HG02885 (cell line): ENCODE measurements at regions not wholly inside any gene's neighbourhood (a gene's known extent, or its start where the extent isn't known, plus 50 kb on each side); places are given as distances from the start of the nearest gene placed in this dataset.

ENCODE experiments used
- ATAC-seq: cut with Tn5 transposase; IDR thresholded peaks from one replicate; pipeline ENCODE4 v1.9.1; 2021; ENCODE audit warnings: mild to moderate bottlenecking; ENCODE audit not compliant: unreplicated experiment, poor library complexity

DNA sequence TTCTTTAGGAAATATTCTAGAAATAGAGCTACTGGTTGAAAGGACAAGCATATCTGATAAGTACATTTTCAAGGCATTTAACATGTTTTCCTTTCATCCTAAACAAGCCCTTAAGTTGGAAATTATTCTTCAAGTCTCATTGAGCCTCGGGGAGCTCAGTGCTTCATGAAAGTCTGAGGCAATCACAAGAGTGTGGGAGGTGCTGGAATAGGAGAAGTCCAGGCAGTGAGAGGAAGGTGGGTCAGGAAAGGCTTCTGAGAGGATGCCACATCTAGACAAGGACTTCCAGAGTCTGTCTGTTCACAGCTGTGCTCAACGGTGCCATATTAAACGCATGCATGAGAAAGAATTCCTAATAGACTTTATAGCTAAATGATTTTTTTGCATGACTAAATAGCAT, 69.8 kb downstream of the CD83 start:
- no peak for ATAC-seq

DNA sequence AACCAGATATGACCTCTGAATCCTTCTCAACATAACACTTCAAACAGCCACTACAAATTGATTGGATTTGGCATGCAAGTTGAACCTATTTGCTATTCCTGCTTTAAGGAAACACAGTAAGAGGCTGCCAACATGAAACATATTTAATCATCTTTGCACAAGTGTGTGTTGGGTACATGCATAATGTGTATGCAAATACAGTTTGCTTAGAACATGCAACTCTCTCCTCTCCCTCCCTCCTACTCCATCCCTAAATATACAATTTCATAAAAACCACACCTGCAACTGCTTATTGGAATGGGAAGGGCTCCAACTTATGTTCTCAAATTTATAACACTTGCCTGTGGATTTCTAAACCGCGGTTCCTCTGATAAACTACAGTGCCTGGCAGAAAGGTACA, 71.5 kb downstream of the CD83 start:
- no peak for ATAC-seq

DNA sequence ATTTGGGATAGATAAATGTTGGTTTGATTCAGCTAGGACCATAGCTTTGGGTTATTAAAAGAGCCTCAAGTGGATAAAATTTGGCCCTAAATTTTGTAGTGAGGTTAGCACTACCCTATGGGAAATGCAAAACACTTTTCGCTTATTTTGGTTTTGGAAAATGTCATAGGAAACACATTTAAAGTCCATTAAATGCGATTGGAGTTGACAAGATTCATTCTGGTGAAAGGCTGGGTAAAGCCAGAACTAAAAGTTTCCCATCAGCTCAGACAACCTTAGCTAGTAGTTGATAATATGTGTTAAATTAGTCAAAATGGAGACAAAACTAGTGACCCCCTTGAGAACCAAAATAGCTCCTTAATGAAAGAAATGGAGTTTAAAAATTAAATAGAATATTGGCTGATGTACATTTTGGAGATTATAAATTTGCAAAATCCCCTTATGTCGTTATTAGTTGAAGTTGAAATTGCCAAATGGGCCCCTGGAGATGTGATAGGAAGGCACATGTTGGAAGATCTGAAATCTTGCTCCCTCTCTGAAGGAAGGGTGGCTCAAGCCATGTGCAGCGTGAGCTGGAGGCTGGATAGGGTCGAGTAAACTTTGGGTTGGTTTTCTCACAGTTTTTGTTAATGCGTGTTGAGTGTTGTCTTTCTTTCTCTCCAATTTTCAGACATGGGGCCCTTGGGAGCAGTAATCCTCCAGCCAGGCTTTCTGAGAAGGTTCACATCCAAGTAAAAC, 72.8 kb downstream of the CD83 start:
- ATAC-seq, result no peak

DNA sequence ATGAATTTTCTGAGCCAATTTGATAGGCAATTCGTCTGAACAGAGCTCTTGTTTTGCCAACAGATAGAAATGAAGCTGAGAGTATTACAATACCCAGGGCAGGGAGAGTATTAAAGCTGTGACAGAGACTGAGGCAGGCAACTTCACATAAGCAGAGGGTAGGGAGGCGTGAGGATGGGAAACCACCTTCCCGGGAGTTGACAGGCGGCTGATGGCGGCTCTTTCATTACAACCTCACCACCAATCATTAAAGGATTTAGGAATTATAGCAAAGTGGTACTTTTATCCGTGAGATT, 73.3 kb downstream of the CD83 start:
- no peak for ATAC-seq

DNA sequence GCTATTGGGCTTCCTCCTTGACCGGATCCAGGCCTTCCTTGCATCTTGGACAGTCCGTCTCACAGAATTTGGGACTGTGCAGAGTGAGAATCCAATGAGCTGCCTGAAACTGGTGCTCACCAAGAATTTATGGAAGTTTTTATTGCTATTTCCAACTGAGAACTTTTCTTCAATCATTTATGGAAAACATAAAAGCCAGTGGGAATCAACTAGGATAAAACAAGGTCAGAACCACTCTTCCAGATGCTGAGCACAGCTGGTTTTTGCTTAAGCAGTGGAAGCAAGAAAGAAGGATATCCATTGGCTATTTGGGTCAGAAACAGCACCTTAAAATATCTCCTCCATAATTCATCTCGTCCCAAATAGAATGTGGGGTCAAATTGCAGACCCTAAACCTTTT, 74.2 kb downstream of the CD83 start:
- ATAC-seq, result no peak

DNA sequence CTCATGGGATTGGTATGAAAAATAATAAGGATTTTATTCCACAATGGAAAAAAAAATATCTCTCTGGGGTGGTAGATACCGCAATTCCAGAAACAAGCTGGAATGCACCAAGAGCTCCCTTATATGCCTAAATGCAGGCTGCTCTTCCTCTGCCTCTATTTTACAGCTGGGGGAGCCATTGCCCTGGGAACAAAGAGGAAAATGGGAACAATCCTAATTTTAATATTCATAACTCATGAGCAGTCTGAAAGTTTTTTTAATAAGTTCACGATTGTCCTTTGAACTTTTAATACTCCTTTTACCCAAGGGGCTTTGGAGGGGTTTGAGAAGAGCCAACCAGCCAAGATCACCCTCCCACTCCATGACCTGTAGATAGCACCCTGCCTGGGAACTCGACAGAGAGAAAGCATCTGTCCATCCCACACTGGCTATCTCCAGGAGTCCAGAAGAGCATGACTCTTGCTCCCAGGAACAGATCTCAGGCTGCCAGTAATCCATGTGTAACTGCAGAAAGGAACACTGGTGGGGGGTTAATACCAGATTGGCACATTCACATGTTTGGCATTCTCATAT, 74.7 kb downstream of the CD83 start:
- ATAC-seq, result no peak

DNA sequence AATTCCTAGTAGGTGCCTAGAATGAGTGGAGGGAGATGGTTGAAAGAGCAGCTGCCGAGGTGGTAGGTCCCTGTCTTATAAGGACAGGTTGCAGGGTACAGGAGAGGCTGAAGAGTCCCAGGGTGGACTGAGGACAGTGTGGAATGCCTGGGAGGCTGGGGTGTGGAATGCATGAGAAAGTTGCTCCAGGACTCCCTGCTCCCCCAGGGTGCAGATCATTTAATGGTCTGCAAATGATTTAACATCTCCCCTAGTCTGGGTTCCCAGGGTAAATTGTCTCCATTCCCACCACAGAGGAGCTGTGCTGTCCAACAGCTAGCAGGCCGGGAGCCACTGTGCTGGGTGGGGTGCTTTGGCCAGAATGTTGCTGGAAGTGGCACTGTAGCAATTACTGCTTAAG, 76.0 kb downstream of the CD83 start:
- no peak for ATAC-seq

DNA sequence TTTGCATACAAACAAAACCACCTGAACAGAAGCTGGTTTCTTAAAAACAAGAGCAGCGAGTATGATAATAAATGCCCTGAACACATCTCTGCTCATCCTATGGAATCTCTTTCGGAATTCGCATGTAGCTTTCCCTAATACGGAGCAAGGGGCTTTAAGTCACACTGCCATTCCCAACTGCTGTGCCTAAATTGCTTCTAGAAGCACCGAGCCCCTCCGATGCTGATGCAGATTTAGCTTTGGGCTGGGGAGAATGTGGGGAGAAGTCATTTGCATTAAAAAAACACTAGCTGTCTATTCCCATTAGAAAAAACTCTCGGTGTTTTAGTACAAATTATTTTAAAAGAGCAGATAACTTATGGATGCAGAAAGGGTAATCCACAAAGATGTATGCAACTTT, 76.9 kb downstream of the CD83 start:
- ATAC-seq, result no peak

DNA sequence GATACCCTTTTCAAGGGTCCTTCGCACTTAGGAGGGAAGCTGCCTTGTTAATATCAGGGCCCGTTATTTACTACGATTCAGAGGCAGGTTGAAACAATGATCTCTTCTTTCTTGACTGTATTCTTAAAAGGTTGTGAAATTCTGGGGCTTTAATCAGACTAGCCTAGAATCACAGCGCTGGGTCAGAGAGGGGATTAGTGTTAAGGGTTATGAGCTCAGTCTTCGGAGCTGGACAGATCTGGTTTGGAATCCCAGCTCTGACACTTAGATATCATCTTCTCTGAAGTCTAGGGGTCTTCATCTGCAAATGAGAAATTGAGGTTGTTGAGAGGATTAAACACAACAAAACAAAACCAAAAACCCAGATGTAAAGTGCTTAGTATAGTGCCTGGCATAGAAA, 77.4 kb downstream of the CD83 start:
- ATAC-seq, result no peak

DNA sequence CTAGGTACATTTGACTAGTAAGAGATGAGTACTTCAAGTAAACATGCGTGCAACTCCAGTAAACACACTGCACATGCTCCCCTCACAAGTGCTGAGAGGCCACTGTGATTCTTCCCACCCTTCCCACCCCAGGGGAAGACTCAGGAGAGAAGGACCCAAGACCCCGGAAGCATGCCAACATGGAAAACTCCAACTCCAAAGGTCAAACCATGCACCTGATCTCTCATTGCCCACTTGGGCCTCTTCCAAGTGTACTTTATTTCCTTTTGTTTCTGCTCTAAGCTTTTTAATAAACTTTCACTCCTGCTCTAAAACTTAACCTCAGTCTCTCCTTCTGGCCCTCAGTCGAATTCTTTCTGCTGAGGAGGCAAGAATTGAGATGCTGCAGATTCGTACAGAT, 78.5 kb downstream of the CD83 start:
- no peak for ATAC-seq

DNA sequence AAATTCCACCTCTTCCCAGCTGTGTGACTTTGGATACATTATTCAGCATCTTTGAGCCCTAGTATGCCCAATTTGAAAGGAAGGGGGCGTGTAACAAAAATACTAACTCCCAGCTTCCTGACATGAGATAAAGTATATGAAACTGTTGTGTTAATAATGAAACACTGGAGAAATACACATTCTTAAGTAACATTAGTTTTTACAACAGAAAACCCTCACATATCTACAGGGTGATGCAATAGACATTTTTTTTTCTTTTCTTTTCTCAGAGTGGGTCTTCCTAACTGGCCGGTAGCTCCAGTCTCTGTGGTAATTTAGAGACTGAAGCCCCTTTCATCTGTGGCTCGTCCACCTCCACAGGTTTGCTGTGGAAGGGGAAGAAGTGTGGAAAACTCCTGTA, 79.5 kb downstream of the CD83 start:
- ATAC-seq, result no peak

DNA sequence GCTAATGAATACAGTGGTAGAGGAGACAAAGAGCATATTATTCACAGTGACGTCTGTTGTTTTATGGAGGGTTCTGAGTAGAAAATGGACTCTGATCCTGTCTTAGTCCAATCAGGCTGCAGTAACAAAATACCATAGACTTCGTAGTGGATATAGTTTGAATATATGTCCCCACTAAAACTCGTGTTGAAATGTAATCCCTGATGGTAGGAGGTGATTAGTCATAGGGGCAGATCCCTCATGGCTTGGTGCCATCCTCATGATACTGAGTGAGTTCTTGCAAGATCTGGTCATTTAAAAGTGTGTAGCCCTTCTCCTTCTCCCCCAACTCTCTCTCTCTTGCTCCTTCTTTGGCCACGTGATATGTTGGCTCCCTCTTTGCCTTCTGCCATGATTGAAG, 82.5 kb downstream of the CD83 start:
- ATAC-seq, result no peak

DNA sequence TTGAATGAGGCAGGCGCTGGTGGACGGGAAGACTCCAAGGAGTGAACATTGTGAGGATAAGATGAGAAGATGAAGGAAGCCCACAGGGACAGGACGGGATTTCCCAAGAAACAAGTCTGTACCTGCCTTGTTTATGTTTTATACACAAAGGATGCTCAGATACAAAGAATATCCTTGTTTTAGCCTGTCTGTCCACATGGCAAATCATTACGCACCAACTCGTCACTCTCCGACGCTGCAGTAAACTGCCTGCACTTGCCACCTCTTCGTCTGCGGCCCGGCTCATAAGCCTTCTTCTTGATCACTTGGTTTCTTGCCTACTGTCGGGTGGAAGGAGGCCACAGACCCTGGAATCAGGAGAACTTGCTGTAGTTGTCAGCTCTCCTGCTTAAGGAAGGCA, 85.4 kb downstream of the CD83 start:
- no peak for ATAC-seq

DNA sequence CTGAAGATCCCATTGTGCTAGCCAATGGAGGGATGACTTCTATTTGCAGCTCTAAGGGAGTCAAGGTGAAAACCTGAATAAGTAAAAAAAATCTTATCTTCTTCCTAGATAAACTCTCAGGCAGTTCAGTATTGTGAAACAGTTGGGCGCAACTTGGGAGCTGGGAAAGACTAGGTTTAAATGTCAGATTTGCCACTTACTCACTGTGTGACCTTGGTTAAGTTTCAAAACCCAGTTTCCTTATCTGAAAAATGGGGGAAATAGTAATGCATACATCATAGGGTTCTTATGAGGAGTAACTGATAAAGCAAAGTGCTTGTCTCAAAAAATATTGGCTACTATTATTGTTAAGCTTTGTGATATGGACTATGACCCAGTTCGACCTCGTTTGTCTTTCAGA, 88.8 kb downstream of the CD83 start:
- ATAC-seq, result no peak

DNA sequence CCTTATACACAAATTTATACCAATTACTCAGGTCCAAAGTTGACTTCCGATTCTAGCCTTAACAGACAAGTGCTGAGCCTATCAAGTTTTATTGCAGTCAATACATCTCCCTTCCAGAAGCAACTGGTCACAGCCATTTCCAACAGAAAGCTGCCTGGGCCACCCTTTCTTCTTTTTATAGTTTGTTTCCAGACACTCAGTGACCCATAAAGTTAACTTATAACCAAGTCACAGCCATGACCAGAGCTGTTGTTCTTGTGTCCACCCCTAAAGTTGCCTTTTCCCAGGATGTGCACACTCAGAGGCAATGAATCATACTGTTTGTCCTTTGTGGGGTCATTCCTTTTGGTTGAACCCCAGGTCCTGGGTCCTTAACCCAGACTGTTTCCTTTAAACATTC, 89.9 kb downstream of the CD83 start:
- ATAC-seq, result no peak

DNA sequence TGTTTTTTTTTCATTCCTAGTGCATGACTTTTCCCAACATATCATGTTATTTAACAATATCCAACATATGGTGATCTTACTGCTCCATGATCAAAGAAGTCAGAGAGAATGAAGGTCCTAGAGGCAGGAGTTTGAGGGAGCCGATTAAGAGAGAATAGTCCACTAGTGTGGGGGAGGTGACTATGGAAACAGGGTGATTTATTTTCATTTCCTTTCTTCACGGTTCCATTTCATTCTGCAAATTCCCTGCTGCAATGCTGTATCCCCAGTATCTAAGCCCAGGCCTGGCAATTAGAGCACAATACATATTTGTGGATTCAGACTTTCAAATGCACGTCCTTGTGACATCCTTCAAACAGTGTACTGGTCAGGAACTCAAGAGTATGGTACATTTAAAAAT, 91.4 kb downstream of the CD83 start:
- ATAC-seq, result no peak

DNA sequence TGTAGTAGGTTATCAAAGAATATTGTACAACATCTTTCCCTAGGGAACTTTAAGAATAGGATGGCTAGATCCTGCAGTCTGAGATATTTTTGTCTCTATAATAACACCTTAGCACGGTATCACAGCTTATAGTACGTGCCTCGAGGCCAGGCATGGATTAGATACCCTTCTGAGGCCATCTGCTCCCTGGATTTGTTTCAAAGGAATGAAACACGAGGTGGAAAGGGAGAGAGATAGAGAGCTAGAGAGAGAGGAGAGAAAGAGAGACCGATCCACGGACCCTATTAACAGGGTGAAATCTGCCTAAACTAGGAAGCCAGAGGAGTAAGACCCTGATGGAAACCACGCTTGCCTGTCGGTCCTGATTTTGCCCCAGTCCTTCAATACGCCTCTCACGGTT, 92.5 kb downstream of the CD83 start:
- no peak for ATAC-seq

DNA sequence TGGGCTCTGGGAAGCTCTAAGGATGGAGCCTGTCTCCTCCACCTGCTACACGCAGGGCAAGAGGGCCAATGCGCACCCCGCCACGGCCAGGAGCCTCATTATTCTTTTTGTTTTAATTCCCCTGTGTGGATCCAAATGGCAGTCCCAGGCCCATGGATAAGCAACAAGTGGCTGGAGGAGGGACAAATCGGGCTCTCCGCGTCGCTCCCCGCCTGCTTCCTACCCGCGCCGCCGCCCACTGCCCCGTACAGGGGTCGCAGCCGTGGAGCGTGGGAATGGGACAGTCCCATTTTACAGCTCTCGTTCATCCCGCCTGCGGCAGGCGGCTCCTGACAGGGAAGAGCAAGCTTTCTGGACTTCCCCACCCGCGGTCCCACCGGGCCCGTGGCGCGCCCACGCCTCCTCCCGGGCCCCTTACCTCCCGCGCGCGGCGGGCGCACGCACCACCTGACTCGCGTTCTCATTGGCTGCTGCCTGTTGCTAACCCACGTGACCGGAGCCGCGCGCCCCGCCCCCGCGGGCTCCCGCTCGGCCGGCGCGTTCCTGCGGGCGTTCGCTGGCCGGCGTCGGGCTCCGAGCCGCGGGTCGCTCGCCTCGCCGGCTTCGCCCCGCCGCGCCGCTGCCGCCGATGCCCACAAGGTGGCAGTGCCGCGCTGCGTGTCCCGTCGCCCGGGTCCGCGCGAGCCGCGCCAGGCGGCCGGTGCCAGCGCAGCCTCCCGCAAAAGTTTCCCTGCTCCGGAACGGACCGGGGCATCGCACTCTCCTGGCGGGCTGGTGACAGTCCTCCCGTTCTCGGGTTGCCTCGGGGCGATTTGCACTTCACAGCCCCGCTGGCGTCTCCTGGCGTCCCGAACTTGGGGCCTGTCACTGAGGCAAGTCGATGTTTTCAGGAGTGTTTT, 93.3 kb downstream of the CD83 start:
- ATAC-seq, result peak; percentile 94

DNA sequence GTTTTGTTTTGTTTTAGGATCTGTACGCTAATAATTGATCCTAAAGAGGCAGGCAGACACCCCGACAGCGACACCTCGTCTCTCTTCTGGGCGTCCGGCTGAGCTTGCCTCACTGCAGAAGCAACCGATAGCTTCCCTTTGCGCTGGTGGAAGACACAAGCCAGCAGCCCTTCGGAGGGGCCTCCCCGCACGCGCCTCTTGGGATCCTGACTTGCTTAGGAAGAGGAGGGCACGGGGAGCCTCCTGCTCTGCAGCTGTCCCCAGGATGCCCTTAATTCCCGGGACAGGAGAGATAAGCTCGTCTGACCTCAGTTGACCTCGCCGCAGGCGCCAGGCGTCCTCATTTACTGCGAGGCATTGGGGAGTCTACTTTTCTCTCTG, 94.0 kb downstream of the CD83 start:
- ATAC-seq, result no peak

DNA sequence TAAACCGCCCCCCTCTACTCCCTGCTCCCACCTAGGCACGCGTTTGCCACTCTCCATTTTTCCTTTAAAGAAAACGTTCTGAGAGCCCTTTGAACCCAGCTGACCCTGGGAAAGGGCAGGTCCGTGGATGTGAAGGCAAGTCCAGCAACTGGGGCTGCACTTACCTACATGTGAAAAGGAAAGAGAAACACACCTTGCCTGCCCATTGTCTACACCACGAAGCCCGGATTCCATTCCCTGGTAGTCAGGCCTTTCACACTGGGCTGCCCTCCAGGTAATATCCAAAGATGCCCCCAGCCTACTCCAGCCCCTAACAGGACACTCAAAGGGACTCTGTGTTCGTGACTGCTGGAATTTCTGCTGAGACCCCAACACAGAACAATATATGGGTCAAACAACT, 94.4 kb downstream of the CD83 start:
- no peak for ATAC-seq

DNA sequence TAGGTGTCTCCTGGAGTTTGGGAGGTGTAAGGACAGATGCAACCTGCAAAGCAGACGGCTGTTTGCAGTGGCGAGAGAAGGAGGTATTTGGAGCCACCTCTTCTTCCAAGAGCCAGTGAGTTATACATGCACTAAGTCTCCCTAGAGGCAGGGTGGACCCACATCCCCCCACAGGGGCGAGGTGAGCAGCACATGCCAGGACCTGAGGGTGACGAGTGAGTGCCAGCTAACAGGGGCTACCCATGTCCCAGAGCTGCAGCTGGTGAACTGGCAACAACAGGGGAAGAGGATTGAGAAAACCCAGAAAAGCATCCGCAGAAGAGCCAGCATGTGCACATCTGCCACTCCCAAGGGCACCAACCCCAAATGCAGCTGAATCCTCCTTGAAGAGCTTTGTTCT, 95.1 kb downstream of the CD83 start:
- ATAC-seq, result no peak
